HG02981 (cell line): ENCODE measurements at regions not wholly inside any gene's neighbourhood (a gene's known extent, or its start where the extent isn't known, plus 50 kb on each side); places are given as distances from the start of the nearest gene placed in this dataset.
"Not testable (repeated sequence)": the region's sequence is repeated elsewhere in the genome, so short reads cannot be mapped to it uniquely, and the experiment has no call there.

Experiments
- ATAC-seq: cut with Tn5 transposase; IDR thresholded peaks from one replicate; pipeline ENCODE4 v1.9.1; 2021; ENCODE audit warnings: mild to moderate bottlenecking, moderate library complexity; ENCODE audit not compliant: unreplicated experiment

DNA sequence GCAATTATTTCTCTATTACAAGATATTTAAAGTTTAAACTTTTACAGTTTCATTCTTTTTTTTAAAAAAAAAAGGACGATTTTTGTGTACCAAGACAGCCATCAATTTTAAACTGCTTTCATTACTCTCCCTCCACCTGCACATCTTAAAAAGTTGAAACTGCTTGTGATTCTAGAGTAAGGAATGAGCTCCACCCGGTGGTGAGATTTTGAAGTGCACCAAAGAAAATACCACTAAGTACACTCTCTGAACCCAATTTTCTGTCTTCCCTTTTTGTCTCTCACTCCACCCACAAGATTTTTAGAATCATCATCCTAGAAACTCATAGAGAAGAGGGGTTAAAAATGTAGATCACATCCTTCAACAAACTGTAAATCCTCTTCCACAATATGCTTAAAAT is 91.3 kb upstream of the WDR44 start:
- no peak for ATAC-seq

DNA sequence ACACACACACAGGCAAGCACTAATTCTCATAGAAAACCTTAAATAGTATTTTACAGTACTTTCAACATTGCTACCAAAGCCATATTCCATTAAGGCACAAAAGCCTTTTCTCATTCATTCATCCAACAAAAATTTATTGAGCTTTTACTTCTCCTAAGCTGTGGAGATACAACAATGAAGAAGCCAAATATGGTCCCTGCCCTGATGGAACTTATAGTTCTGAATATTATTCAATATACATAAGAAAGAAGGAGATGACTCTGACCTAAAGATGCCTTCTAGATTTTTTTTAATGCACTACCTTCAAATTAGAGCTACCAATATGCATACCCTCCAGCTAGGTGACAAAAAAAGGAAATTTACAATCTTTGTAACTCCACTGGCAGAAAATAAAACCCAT is 90.0 kb upstream of the WDR44 start:
- ATAC-seq = no peak

GRCh38 chrX:118257781-118258180 is 88.1 kb upstream of the WDR44 start:
- no peak for ATAC-seq

GRCh38 chrX:118259213-118259612 is 86.7 kb upstream of the WDR44 start:
- no peak for ATAC-seq

DNA sequence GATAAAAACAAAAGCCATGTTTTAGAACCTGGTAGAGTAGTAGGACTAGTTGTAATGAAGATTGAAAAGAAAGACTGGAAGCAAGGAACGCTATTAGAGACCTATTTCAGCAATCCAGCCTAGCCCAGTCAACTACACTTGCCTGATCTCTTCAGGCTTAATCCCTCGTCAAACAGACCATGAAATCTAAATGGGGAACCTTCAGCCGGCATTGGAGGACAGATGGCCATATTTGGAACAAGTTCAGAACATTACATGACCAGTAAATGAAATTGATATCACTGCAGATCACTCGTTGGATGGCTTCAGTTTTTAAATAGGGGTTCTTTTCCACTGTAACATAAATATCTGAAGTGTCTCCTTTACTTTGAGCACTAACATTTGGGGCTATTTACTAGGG is 84.8 kb upstream of the WDR44 start:
- ATAC-seq = no peak

DNA sequence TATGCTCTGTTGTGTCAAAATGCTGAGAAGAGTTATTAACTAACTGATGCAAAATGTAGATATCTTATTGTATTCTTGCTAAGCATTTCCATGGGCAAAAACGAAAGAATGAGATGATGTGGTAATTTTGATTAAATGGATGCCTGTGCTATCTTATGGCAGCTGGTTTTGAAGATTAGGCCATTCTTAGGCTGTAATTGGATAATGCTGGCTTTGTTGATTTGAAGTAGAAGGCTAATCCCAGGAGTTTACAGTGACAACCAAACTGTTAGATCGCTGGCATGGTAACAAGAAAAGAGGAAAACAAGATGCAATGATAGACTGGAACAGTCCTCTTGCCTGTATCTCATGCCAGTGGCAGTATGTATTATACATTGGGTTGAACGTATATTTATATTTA is 74.1 kb upstream of the WDR44 start:
- ATAC-seq = no peak

- no peak for ATAC-seq
Observed at GRCh38 chrX:118272242-118272641, 73.7 kb upstream of the WDR44 start.

GRCh38 chrX:118286066-118286762 is 59.7 kb upstream of the WDR44 start:
- no peak for ATAC-seq

- not testable (repeated sequence) for ATAC-seq
Observed at GRCh38 chrX:118295818-118296217, 50.1 kb upstream of the WDR44 start.
